WTC11 (cell line): ENCODE measurements at regions not wholly inside any gene's neighbourhood (a gene's known extent, or its start where the extent isn't known, plus 50 kb on each side); places are given as distances from the start of the nearest gene placed in this dataset.

Source experiments
- CREB1 ChIP-seq: sonication (generic); formaldehyde crosslinking; IDR thresholded peaks from 2 replicates; pipeline ENCODE4 v1.8.0; 2023; ENCODE audit warnings: mild to moderate bottlenecking, missing genetic modification reagents
- KAT7 ChIP-seq: sonication (generic); formaldehyde crosslinking; IDR thresholded peaks from 2 replicates; pipeline ENCODE4 v1.8.1; 2023; ENCODE audit warnings: missing genetic modification reagents, mild to moderate bottlenecking, borderline replicate concordance
- NFYB ChIP-seq: sonication (generic); formaldehyde crosslinking; conservative IDR thresholded peaks from 2 replicates; pipeline ENCODE4 v1.8.0; 2022; ENCODE audit warnings: low read depth, missing genetic modification reagents
- PRRX2 ChIP-seq: fragments of 250-450 bp; sonication (Bioruptor Pico); IDR thresholded peaks from 2 replicates; pipeline ENCODE4 v1.8.0; 2021; ENCODE audit warnings: mild to moderate bottlenecking
- TCF7 ChIP-seq: sonication (generic); formaldehyde crosslinking; IDR thresholded peaks from 2 replicates; pipeline ENCODE4 v1.8.0; 2022; ENCODE audit warnings: mild to moderate bottlenecking, low read depth, missing genetic modification reagents, moderate library complexity
- TF ChIP-seq, protein P1 (sequence below): sonication (generic); formaldehyde crosslinking; IDR thresholded peaks from 2 replicates; pipeline ENCODE4 v1.8.1; 2023; ENCODE audit warnings: mild to moderate bottlenecking, missing genetic modification reagents, borderline replicate concordance
- TF ChIP-seq, protein P2 (sequence below): fragments of 200-600 bp; IDR thresholded peaks from 2 replicates; pipeline ENCODE4 v1.8.0; 2022; ENCODE audit warnings: antibody characterized with exemption
- TF ChIP-seq, protein P3 (sequence below): sonication (generic); formaldehyde crosslinking; IDR thresholded peaks from 2 replicates; pipeline ENCODE4 v1.8.0; 2022; ENCODE audit warnings: mild to moderate bottlenecking, missing genetic modification reagents
- TF ChIP-seq, protein P4 (sequence below): sonication (generic); formaldehyde crosslinking; IDR thresholded peaks from 2 replicates; pipeline ENCODE4 v1.8.1; 2022; ENCODE audit warnings: low read depth, missing genetic modification reagents, borderline replicate concordance

DNA sequence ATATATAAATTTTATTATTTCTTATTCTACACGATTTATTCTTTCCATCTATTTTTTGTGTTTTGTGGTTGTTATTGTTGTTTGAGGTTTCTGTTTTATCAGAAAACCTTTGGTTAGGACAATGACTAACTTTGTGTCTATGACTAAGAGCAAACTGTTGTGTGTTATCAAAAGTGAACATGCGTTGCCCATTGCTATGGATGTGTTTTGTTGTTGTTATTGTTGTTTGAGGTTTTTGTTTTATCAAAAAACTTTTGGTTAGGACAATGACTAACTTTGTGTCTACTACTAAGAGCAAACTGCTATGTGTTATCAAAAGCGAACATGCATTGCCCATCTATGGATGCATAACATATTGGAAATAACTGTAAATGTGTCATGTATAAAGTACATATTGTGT is 692.3 kb downstream of the SLITRK1 start:
- TF ChIP-seq KAT7 (CRISPR knock-in tag): no peak
- TF ChIP-seq NFYB (CRISPR knock-in tag): no peak
- TF ChIP-seq PRRX2 (CRISPR knock-in tag): no peak
- TF ChIP-seq, protein P1, sequence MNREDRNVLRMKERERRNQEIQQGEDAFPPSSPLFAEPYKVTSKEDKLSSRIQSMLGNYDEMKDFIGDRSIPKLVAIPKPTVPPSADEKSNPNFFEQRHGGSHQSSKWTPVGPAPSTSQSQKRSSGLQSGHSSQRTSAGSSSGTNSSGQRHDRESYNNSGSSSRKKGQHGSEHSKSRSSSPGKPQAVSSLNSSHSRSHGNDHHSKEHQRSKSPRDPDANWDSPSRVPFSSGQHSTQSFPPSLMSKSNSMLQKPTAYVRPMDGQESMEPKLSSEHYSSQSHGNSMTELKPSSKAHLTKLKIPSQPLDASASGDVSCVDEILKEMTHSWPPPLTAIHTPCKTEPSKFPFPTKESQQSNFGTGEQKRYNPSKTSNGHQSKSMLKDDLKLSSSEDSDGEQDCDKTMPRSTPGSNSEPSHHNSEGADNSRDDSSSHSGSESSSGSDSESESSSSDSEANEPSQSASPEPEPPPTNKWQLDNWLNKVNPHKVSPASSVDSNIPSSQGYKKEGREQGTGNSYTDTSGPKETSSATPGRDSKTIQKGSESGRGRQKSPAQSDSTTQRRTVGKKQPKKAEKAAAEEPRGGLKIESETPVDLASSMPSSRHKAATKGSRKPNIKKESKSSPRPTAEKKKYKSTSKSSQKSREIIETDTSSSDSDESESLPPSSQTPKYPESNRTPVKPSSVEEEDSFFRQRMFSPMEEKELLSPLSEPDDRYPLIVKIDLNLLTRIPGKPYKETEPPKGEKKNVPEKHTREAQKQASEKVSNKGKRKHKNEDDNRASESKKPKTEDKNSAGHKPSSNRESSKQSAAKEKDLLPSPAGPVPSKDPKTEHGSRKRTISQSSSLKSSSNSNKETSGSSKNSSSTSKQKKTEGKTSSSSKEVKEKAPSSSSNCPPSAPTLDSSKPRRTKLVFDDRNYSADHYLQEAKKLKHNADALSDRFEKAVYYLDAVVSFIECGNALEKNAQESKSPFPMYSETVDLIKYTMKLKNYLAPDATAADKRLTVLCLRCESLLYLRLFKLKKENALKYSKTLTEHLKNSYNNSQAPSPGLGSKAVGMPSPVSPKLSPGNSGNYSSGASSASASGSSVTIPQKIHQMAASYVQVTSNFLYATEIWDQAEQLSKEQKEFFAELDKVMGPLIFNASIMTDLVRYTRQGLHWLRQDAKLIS: no peak
- TF ChIP-seq, protein P2, sequence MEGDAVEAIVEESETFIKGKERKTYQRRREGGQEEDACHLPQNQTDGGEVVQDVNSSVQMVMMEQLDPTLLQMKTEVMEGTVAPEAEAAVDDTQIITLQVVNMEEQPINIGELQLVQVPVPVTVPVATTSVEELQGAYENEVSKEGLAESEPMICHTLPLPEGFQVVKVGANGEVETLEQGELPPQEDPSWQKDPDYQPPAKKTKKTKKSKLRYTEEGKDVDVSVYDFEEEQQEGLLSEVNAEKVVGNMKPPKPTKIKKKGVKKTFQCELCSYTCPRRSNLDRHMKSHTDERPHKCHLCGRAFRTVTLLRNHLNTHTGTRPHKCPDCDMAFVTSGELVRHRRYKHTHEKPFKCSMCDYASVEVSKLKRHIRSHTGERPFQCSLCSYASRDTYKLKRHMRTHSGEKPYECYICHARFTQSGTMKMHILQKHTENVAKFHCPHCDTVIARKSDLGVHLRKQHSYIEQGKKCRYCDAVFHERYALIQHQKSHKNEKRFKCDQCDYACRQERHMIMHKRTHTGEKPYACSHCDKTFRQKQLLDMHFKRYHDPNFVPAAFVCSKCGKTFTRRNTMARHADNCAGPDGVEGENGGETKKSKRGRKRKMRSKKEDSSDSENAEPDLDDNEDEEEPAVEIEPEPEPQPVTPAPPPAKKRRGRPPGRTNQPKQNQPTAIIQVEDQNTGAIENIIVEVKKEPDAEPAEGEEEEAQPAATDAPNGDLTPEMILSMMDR: no peak
- no peak for TF ChIP-seq CREB1 (CRISPR knock-in tag)
- TF ChIP-seq, protein P3, sequence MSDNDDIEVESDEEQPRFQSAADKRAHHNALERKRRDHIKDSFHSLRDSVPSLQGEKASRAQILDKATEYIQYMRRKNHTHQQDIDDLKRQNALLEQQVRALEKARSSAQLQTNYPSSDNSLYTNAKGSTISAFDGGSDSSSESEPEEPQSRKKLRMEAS (CRISPR knock-in tag): no peak
- TF ChIP-seq, protein P4, sequence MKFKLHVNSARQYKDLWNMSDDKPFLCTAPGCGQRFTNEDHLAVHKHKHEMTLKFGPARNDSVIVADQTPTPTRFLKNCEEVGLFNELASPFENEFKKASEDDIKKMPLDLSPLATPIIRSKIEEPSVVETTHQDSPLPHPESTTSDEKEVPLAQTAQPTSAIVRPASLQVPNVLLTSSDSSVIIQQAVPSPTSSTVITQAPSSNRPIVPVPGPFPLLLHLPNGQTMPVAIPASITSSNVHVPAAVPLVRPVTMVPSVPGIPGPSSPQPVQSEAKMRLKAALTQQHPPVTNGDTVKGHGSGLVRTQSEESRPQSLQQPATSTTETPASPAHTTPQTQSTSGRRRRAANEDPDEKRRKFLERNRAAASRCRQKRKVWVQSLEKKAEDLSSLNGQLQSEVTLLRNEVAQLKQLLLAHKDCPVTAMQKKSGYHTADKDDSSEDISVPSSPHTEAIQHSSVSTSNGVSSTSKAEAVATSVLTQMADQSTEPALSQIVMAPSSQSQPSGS: no peak
- TF ChIP-seq TCF7: no peak
